Panc1 (cell line): ENCODE measurements at regions not wholly inside any gene's neighbourhood (a gene's known extent, or its start where the extent isn't known, plus 50 kb on each side); places are given as distances from the start of the nearest gene placed in this dataset.

ENCODE experiments used
- ATAC-seq: fragments of 200-7000 bp; cut with Tn5 transposase; 2 replicates; pipeline ENCODE4 v1.9.1; 2020; ENCODE audit warnings: mild to moderate bottlenecking, moderate library complexity
- BruUV-seq: library from RNA; stranded (reverse); fragments of 400-500 nt; replicated peaks from 2 replicates; lab custom pipeline; 2021; lab: Mats Ljungman, UMichigan
- CTCF ChIA-PET: fragments of 300-600 bp; sonication (Branson Sonifier 250); formaldehyde crosslinking; loops from one replicate; lab custom pipeline; 2022; ENCODE audit warnings: antibody characterized with exemption; lab: Charles Lee
- POLR2A ChIA-PET: fragments of 300-600 bp; sonication (Branson Sonifier 250); formaldehyde crosslinking; loops from one replicate; lab custom pipeline; 2022; ENCODE audit warnings: antibody characterized with exemption; lab: Charles Lee
- DNase-seq: peaks from one replicate; pipeline ENCODE4 v3.0.0-alpha.2; 2010; ENCODE audit warnings: low read depth, low spot score
- H3K27ac ChIP-seq: 2 replicates; pipeline ENCODE4 v1.5.1; 2011; ENCODE audit warnings: mild to moderate bottlenecking, low read length, inconsistent platforms
- H3K27me3 ChIP-seq: fragments of 200-500 bp; sonication (Bioruptor generic); 2 replicates; pipeline ENCODE4 v1.6.0; 2014; ENCODE audit warnings: low read length, inconsistent platforms; ENCODE audit not compliant: control insufficient read depth, insufficient read depth
- H3K36me3 ChIP-seq: fragments of 200-500 bp; sonication (Bioruptor generic); 2 replicates; pipeline ENCODE4 v1.5.1; 2014; ENCODE audit warnings: inconsistent platforms, mild to moderate bottlenecking, low read length, moderate library complexity; ENCODE audit not compliant: control insufficient read depth, insufficient read depth
- H3K4me1 ChIP-seq: 2 replicates; pipeline ENCODE4 v1.5.1; 2011; ENCODE audit warnings: inconsistent platforms, mild to moderate bottlenecking, low read length, moderate library complexity; ENCODE audit not compliant: control insufficient read depth, insufficient read depth
- H3K4me3 ChIP-seq, 2 experiments: 2 replicates each; pipeline ENCODE4 v1.5.1; 2011 to 2012; ENCODE audit warnings: low read depth in 2 of 2, low read length in 2 of 2, mild to moderate bottlenecking in 2 of 2, inconsistent platforms in 1 of 2, moderate library complexity in 1 of 2
- H3K9me3 ChIP-seq: fragments of 200-500 bp; sonication (Bioruptor generic); 2 replicates; pipeline ENCODE4 v1.5.1; 2014; ENCODE audit warnings: low read depth, mild to moderate bottlenecking, inconsistent platforms, low read length, moderate library complexity; ENCODE audit not compliant: control insufficient read depth, insufficient read depth
- POLR2AphosphoS5 ChIP-seq: IDR thresholded peaks from 2 replicates; pipeline ENCODE4 v1.6.1; 2012; ENCODE audit warnings: mild to moderate bottlenecking, low read depth, low read length, moderate library complexity
- SIN3A ChIP-seq: IDR thresholded peaks from 2 replicates; pipeline ENCODE4 v1.6.1; 2012; ENCODE audit warnings: low read depth, mild to moderate bottlenecking, low read length, moderate library complexity, borderline replicate concordance; ENCODE audit not compliant: insufficient read depth
- TCF7L2 ChIP-seq: IDR thresholded peaks from 2 replicates; pipeline ENCODE4 v1.6.1; 2011; ENCODE audit warnings: mild to moderate bottlenecking, low read depth, low read length, inconsistent platforms
- in situ Hi-C: cut with HindIII; loops from 2 replicates; pipeline ENCODE4 v1.10.0; 2016; ENCODE audit warnings: low sequenced_read_pairs, low pct_unique_long_range_greater_than_20kb
- intact Hi-C: fragments of 100-400 bp; cut with micrococcal nuclease; formaldehyde crosslinking; loops from one replicate; pipeline ENCODE4 v1.10.0; 2022; ENCODE audit not compliant: unreplicated experiment
- TF ChIP-seq, protein P1 (sequence below): fragments of 450-650 bp; IDR thresholded peaks from 2 replicates; pipeline ENCODE4 v1.5.1; 2017; ENCODE audit warnings: mild to moderate bottlenecking
- TF ChIP-seq, protein P2 (sequence below), 2 experiments: IDR thresholded peaks; 2 replicates each; pipeline ENCODE4 v1.6.1; 2011 to 2012; ENCODE audit warnings: low read depth in 2 of 2, control low read depth in 1 of 2, low read length in 1 of 2, mild to moderate bottlenecking in 1 of 2, moderate library complexity in 1 of 2; ENCODE audit not compliant: insufficient read depth in 1 of 2

GRCh38 chr7:145092766-145093165 lies 256.9 kb upstream of the TPK1 start:
- Histone ChIP-seq H3K4me3 (no peak overlapping the region), H3K36me3 (no peaks in the 10 kb centered on the region; the same call in 1 of the 2 replicates), H3K27ac (no peak overlapping the region), H3K9me3 (no peaks in the 10 kb centered on the region), H3K27me3 (no peaks in the 10 kb centered on the region), H3K4me1 (no peaks in the 10 kb centered on the region)
- CTCF ChIA-PET, result no interaction called here
- no peak for ATAC-seq
- POLR2A ChIA-PET, result no interaction called here
- DNase-seq, result no peak
- no TSS peak for BruUV-seq
- TF ChIP-seq, protein P1, sequence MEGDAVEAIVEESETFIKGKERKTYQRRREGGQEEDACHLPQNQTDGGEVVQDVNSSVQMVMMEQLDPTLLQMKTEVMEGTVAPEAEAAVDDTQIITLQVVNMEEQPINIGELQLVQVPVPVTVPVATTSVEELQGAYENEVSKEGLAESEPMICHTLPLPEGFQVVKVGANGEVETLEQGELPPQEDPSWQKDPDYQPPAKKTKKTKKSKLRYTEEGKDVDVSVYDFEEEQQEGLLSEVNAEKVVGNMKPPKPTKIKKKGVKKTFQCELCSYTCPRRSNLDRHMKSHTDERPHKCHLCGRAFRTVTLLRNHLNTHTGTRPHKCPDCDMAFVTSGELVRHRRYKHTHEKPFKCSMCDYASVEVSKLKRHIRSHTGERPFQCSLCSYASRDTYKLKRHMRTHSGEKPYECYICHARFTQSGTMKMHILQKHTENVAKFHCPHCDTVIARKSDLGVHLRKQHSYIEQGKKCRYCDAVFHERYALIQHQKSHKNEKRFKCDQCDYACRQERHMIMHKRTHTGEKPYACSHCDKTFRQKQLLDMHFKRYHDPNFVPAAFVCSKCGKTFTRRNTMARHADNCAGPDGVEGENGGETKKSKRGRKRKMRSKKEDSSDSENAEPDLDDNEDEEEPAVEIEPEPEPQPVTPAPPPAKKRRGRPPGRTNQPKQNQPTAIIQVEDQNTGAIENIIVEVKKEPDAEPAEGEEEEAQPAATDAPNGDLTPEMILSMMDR, result no peak
- TF ChIP-seq, protein P2, sequence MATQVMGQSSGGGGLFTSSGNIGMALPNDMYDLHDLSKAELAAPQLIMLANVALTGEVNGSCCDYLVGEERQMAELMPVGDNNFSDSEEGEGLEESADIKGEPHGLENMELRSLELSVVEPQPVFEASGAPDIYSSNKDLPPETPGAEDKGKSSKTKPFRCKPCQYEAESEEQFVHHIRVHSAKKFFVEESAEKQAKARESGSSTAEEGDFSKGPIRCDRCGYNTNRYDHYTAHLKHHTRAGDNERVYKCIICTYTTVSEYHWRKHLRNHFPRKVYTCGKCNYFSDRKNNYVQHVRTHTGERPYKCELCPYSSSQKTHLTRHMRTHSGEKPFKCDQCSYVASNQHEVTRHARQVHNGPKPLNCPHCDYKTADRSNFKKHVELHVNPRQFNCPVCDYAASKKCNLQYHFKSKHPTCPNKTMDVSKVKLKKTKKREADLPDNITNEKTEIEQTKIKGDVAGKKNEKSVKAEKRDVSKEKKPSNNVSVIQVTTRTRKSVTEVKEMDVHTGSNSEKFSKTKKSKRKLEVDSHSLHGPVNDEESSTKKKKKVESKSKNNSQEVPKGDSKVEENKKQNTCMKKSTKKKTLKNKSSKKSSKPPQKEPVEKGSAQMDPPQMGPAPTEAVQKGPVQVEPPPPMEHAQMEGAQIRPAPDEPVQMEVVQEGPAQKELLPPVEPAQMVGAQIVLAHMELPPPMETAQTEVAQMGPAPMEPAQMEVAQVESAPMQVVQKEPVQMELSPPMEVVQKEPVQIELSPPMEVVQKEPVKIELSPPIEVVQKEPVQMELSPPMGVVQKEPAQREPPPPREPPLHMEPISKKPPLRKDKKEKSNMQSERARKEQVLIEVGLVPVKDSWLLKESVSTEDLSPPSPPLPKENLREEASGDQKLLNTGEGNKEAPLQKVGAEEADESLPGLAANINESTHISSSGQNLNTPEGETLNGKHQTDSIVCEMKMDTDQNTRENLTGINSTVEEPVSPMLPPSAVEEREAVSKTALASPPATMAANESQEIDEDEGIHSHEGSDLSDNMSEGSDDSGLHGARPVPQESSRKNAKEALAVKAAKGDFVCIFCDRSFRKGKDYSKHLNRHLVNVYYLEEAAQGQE (IDR thresholded peaks at IDR 0.05; ENCODE audit: insufficient read depth in 1 of 2, low read depth in 2 of 2, low read length in 1 of 2), result no peak
- TF ChIP-seq TCF7L2 (no peak), POLR2AphosphoS5 (no peak), SIN3A (no peak)
- in situ Hi-C loops (no loop called here), intact Hi-C loops (no loop called here)

DNA sequence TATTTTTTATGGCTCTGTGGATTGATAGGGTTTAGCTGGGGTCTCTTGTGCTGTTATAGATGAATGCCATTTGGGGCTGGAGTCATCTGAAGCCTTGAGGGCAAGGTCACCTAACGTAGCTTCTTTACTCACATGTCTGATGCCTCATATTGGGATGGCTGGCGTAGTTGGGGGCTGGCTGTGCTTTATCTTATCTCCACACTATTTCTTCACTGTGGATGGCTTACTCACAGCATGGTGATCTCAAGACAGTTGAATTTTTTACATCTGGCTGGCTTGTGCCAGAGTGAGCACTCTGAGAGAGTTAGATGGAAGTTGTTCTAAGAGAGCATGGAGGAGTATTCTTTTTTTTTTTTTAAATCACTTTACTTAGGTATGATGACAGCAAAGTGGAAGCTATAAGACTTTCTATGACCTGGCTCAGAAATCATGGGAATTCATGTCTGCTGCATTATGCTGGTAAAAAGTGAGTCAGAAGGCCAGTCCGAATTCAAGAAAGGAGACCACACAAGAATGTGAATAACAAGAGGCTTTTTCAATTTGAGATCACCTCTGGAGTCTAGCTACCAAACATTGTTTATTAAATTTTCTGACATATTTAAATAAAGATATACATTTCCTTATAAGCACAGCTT lies 252.4 kb upstream of the TPK1 start:
- ATAC-seq (no peak), DNase-seq (no peak)
- Histone ChIP-seq H3K36me3 (no peaks in the 10 kb centered on the region; the same call in 1 of the 2 replicates), H3K27ac (no peak overlapping the region), H3K9me3 (no peaks in the 10 kb centered on the region), H3K27me3 (no peaks in the 10 kb centered on the region), H3K4me3 (no peak overlapping the region), H3K4me1 (no peaks in the 10 kb centered on the region)
- intact Hi-C loops (no loop called here), in situ Hi-C loops (no loop called here)
- no TSS peak for BruUV-seq
- ChIA-PET CTCF (no interaction called here), POLR2A (no interaction called here)
- TF ChIP-seq SIN3A (no peak), POLR2AphosphoS5 (no peak), TCF7L2 (no peak)
- TF ChIP-seq, protein P1, result no peak
- TF ChIP-seq, protein P2 (IDR thresholded peaks at IDR 0.05; ENCODE audit: insufficient read depth in 1 of 2, low read depth in 2 of 2, low read length in 1 of 2), result no peak
